ENCODE measurements at regions not wholly inside any gene's neighbourhood (a gene's known extent, or its start where the extent isn't known, plus 50 kb on each side); places are given as distances from the start of the nearest gene placed in this dataset.

DNA sequence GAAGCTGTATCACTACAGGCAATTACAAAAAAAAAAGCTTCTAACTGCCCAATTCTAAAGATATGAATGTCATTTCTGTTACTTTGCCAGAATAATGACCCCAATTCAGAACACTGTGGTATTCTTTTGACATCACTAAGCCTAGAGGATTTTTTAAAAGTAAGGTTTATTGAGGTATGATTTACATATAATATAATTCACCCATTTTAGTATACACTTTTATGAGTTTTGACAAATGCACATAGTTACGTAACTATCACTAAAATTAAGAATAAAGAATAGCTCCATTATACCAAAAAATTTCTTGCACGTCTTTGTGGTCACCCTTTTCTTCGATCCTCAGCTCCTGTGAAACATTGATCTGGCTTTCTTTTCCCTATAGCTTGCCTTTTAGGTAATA lies 74.0 kb upstream of the PLSCR5 start:
- Histone ChIP-seq H2BK120ac (ENCODE audit: low read depth, low read length) (no peak overlapping the region), H4K91ac (ENCODE audit: low read length) (no peak overlapping the region), H2BK15ac (ENCODE audit: low read depth, poor library complexity, severe bottlenecking) (no peak overlapping the region), H3K4me2 (ENCODE audit: low read length, poor library complexity, severe bottlenecking) (no peak overlapping the region), H3K18ac (ENCODE audit: low read depth in 1 of 2, low read length in 2 of 2) (no peak overlapping the region), H3K9me3 (ENCODE audit: control insufficient read depth, low read length) (no peaks in the 10 kb centered on the region), H3K4ac (ENCODE audit: low read depth in 1 of 2, low read length in 2 of 2) (no peak overlapping the region), H3K4me3 (ENCODE audit: insufficient read depth in 1 of 2, low read depth in 1 of 2, low read length in 2 of 2) (no peak overlapping the region), H3K79me1 (replicated peaks; ENCODE audit: low read length, poor library complexity, severe bottlenecking) (no peaks in the 10 kb centered on the region), H3K36me3 (ENCODE audit: control insufficient read depth in 1 of 2, insufficient read depth in 2 of 2, low read depth in 1 of 2, low read length in 2 of 2) (no peaks in the 10 kb centered on the region), H3K23ac (ENCODE audit: low read length in 2 of 2) (no peak overlapping the region), H2BK12ac (ENCODE audit: low read length in 2 of 2) (no peak overlapping the region), H3K27me3 (ENCODE audit: control insufficient read depth in 1 of 2, insufficient read depth in 1 of 2, low read length in 2 of 2) (no peaks in the 10 kb centered on the region), H4K8ac (ENCODE audit: low read length) (no peak overlapping the region), H2AFZ (ENCODE audit: low read depth, low read length) (no peak overlapping the region), H2BK5ac (ENCODE audit: low read depth, low read length, poor library complexity, severe bottlenecking) (no peak overlapping the region), H3K9ac (ENCODE audit: low read length) (no peak overlapping the region), H2AK5ac (ENCODE audit: low read length, severe bottlenecking) (no peak overlapping the region), H3K4me1 (ENCODE audit: control insufficient read depth, insufficient read depth, low read depth, low read length) (no peaks in the 10 kb centered on the region), H3K14ac (ENCODE audit: low read length in 2 of 2) (no peak overlapping the region), H3K27ac (ENCODE audit: low read length, poor library complexity, severe bottlenecking) (no peak overlapping the region)
- WGBS: 100% methylated on average over 3 of the region's 3 CpGs
- no peak for DNase-seq

DNA sequence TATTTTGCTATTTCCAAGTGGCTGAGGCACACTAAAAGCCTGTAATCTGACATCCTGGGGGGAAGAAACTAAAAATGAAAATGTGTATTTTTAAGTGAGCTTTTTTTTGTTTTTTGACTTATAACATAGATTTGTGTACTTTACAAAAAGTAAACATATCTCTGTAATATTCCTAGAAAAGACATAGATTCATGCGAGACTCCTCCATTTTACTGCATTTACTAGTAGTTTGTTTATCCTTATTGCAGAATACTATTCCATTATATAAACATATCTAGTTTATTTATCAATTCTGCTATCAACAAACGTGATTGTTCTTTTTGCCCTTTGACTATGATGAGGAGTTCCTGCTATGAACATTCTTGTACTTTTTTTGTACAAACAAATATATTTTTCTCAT lies 67.8 kb upstream of the PLSCR5 start:
- Histone ChIP-seq H2BK120ac (ENCODE audit: low read depth, low read length) (no peak overlapping the region), H3K23ac (ENCODE audit: low read length in 2 of 2) (no peak overlapping the region), H2AFZ (ENCODE audit: low read depth, low read length) (no peak overlapping the region), H3K79me1 (replicated peaks; ENCODE audit: low read length, poor library complexity, severe bottlenecking) (no peaks in the 10 kb centered on the region), H3K9me3 (ENCODE audit: control insufficient read depth, low read length) (no peaks in the 10 kb centered on the region), H3K27ac (ENCODE audit: low read length, poor library complexity, severe bottlenecking) (no peak overlapping the region), H3K36me3 (ENCODE audit: control insufficient read depth in 1 of 2, insufficient read depth in 2 of 2, low read depth in 1 of 2, low read length in 2 of 2) (no peaks in the 10 kb centered on the region), H2BK5ac (ENCODE audit: low read depth, low read length, poor library complexity, severe bottlenecking) (no peak overlapping the region), H4K91ac (ENCODE audit: low read length) (no peak overlapping the region), H3K18ac (ENCODE audit: low read depth in 1 of 2, low read length in 2 of 2) (no peak overlapping the region), H2BK15ac (ENCODE audit: low read depth, poor library complexity, severe bottlenecking) (no peak overlapping the region), H4K8ac (ENCODE audit: low read length) (no peak overlapping the region), H3K4me1 (ENCODE audit: control insufficient read depth, insufficient read depth, low read depth, low read length) (no peaks in the 10 kb centered on the region), H3K4me2 (ENCODE audit: low read length, poor library complexity, severe bottlenecking) (no peak overlapping the region), H2AK5ac (ENCODE audit: low read length, severe bottlenecking) (no peak overlapping the region), H3K4ac (ENCODE audit: low read depth in 1 of 2, low read length in 2 of 2) (no peak overlapping the region), H2BK12ac (ENCODE audit: low read length in 2 of 2) (no peak overlapping the region), H3K14ac (ENCODE audit: low read length in 2 of 2) (no peak overlapping the region), H3K9ac (ENCODE audit: low read length) (no peak overlapping the region), H3K4me3 (ENCODE audit: insufficient read depth in 1 of 2, low read depth in 1 of 2, low read length in 2 of 2) (no peak overlapping the region), H3K27me3 (ENCODE audit: control insufficient read depth in 1 of 2, insufficient read depth in 1 of 2, low read length in 2 of 2) (no peaks in the 10 kb centered on the region)
- DNase-seq: no peak
- WGBS: no CpG with 5 or more reads among the region's 2 CpGs

DNA sequence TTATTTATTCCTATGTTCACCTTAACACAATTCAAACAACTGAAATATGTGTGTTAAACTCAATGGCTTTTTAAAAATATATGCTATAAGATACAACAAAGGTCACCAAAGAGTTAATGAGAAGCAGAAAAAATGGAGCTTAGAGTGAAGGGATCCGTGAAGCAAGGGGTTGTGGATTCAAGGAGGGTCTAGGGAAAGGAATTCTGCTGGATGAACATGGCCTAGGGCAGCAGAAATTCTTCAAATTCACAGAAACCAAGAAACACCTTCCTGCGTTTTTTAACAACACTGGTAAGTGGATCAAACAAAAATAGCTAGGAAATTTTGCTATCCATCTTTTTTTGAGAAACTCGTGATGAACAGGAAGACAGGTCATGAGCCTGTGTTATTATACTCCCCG lies 59.3 kb upstream of the PLSCR5 start:
- Histone ChIP-seq H2BK5ac (ENCODE audit: low read depth, low read length, poor library complexity, severe bottlenecking) (no peak overlapping the region), H3K14ac (ENCODE audit: low read length in 2 of 2) (no peak overlapping the region), H3K9ac (ENCODE audit: low read length) (no peak overlapping the region), H2AFZ (ENCODE audit: low read depth, low read length) (no peak overlapping the region), H3K4ac (ENCODE audit: low read depth in 1 of 2, low read length in 2 of 2) (no peak overlapping the region), H3K4me1 (ENCODE audit: control insufficient read depth, insufficient read depth, low read depth, low read length) (no peaks in the 10 kb centered on the region), H3K23ac (ENCODE audit: low read length in 2 of 2) (no peak overlapping the region), H3K27ac (ENCODE audit: low read length, poor library complexity, severe bottlenecking) (no peak overlapping the region), H2BK15ac (ENCODE audit: low read depth, poor library complexity, severe bottlenecking) (no peak overlapping the region), H2BK120ac (ENCODE audit: low read depth, low read length) (no peak overlapping the region), H3K4me3 (ENCODE audit: insufficient read depth in 1 of 2, low read depth in 1 of 2, low read length in 2 of 2) (no peak overlapping the region), H2BK12ac (ENCODE audit: low read length in 2 of 2) (no peak overlapping the region), H3K79me1 (replicated peaks; ENCODE audit: low read length, poor library complexity, severe bottlenecking) (no peaks in the 10 kb centered on the region), H3K4me2 (ENCODE audit: low read length, poor library complexity, severe bottlenecking) (no peak overlapping the region), H2AK5ac (ENCODE audit: low read length, severe bottlenecking) (no peak overlapping the region), H3K9me3 (ENCODE audit: control insufficient read depth, low read length) (peaks cover 7% of the 10 kb centered on the region), H3K27me3 (ENCODE audit: control insufficient read depth in 1 of 2, insufficient read depth in 1 of 2, low read length in 2 of 2) (no peaks in the 10 kb centered on the region), H3K18ac (ENCODE audit: low read depth in 1 of 2, low read length in 2 of 2) (no peak overlapping the region), H4K91ac (ENCODE audit: low read length) (no peak overlapping the region), H3K36me3 (ENCODE audit: control insufficient read depth in 1 of 2, insufficient read depth in 2 of 2, low read depth in 1 of 2, low read length in 2 of 2) (no peaks in the 10 kb centered on the region), H4K8ac (ENCODE audit: low read length) (no peak overlapping the region)
- 72% methylated on average over 3 of the region's 4 CpGs for WGBS
- DNase-seq: no peak

DNA sequence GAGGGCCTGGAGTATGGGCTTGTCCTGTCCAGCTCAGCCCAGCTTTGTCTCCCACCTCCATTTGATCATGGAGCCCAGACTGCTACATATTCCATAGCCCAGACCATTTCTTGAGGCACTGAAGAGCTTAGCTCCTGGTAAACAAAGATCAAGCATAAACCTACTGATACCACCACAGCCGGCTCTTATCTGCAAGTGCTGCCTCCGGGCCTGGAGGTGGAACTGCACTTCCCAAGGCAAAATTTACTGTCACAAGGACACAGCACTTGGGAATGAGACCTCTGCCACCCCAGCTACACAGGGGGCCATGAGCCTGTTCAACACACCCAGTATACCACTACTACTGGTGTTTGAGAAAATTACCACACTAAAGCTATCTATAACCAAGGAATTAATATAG lies 53.7 kb upstream of the PLSCR5 start:
- no peak overlapping the region for H3K4me3 ChIP-seq (ENCODE audit: insufficient read depth in 1 of 2, low read depth in 1 of 2, low read length in 2 of 2)
- no peak overlapping the region for H2BK12ac ChIP-seq (ENCODE audit: low read length in 2 of 2)
- no peak overlapping the region for H3K4me2 ChIP-seq (ENCODE audit: low read length, poor library complexity, severe bottlenecking)
- DNase-seq: no peak
- H2BK120ac ChIP-seq (ENCODE audit: low read depth, low read length): no peak overlapping the region
- no peak overlapping the region for H3K27ac ChIP-seq (ENCODE audit: low read length, poor library complexity, severe bottlenecking)
- no peak overlapping the region for H2BK15ac ChIP-seq (ENCODE audit: low read depth, poor library complexity, severe bottlenecking)
- H3K14ac ChIP-seq (ENCODE audit: low read length in 2 of 2): peak overlapping the region in 1 of 2 experiments; percentile 19
- H3K4me1 ChIP-seq (ENCODE audit: control insufficient read depth, insufficient read depth, low read depth, low read length): no peaks in the 10 kb centered on the region
- no peak overlapping the region for H3K9ac ChIP-seq (ENCODE audit: low read length)
- H3K23ac ChIP-seq (ENCODE audit: low read length in 2 of 2): no peak overlapping the region
- H4K8ac ChIP-seq (ENCODE audit: low read length): no peak overlapping the region
- H3K4ac ChIP-seq (ENCODE audit: low read depth in 1 of 2, low read length in 2 of 2): no peak overlapping the region
- H2BK5ac ChIP-seq (ENCODE audit: low read depth, low read length, poor library complexity, severe bottlenecking): no peak overlapping the region
- H3K79me1 ChIP-seq (replicated peaks; ENCODE audit: low read length, poor library complexity, severe bottlenecking): no peaks in the 10 kb centered on the region
- H4K91ac ChIP-seq (ENCODE audit: low read length): no peak overlapping the region
- peaks cover 12% of the 10 kb centered on the region for H3K9me3 ChIP-seq (ENCODE audit: control insufficient read depth, low read length)
- H3K27me3 ChIP-seq (ENCODE audit: control insufficient read depth in 1 of 2, insufficient read depth in 1 of 2, low read length in 2 of 2): no peaks in the 10 kb centered on the region
- H3K18ac ChIP-seq (ENCODE audit: low read depth in 1 of 2, low read length in 2 of 2): no peak overlapping the region
- H2AFZ ChIP-seq (ENCODE audit: low read depth, low read length): no peak overlapping the region
- H3K36me3 ChIP-seq (ENCODE audit: control insufficient read depth in 1 of 2, insufficient read depth in 2 of 2, low read depth in 1 of 2, low read length in 2 of 2): no peaks in the 10 kb centered on the region
- 89% methylated on average over 2 of the region's 2 CpGs for WGBS
- H2AK5ac ChIP-seq (ENCODE audit: low read length, severe bottlenecking): no peak overlapping the region
